HG03432 (cell line): ENCODE measurements at regions not wholly inside any gene's neighbourhood (a gene's known extent, or its start where the extent isn't known, plus 50 kb on each side); places are given as distances from the start of the nearest gene placed in this dataset.
"Not testable (repeated sequence)": the region's sequence is repeated elsewhere in the genome, so short reads cannot be mapped to it uniquely, and the experiment has no call there.

Experiments
- ATAC-seq: cut with Tn5 transposase; IDR thresholded peaks from one replicate; pipeline ENCODE4 v1.9.1; 2021; ENCODE audit warnings: mild to moderate bottlenecking, moderate library complexity; ENCODE audit not compliant: unreplicated experiment

DNA sequence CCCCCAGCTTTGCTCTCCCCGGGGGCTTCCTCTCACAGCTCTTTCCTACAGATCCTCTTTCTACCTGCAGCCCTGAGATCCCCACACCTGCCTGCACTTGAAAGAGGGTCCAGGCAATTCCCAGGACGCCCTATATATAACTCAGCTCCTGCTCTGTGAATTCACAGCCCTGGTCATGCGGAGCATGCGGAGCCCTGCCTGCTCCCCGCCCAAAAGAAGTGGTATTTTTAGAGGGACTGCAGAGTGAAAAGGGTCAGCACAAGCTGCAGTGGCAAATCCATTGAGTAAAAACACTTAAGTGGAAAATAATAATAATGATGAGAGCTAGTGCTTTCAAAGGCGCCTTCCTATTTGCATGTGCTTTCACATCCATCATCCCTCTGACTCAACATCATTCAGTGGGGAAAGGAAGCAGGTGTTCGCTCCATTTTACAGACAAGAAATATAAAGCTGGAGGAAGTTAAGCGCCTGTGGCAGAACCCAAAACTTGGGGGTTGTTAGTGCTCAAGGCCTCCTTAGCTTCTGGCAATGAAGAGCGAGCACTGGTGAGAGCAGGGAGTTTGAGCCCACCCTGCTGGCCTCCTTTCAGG lies 76.3 kb upstream of the LIPC start:
- ATAC-seq, result no peak

DNA sequence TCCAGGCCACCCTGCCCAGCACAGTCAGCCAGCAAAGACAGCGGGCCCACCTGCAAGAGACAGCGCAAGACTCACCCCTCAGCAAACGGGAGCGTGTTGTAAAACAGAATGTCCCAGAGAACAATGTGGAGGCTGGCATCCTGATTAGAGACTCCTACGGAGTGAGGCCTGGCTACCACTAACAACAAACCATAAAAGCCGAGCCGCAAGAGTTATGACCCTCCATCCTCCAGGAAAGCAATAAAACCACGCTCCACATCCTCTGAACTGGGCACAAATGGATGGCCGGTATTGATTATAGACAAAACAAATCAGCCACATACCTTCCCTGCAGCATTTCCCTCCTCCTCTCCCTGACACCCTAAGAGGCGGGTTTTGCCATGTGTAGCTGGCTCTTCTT lies 75.8 kb upstream of the LIPC start:
- no peak for ATAC-seq

DNA sequence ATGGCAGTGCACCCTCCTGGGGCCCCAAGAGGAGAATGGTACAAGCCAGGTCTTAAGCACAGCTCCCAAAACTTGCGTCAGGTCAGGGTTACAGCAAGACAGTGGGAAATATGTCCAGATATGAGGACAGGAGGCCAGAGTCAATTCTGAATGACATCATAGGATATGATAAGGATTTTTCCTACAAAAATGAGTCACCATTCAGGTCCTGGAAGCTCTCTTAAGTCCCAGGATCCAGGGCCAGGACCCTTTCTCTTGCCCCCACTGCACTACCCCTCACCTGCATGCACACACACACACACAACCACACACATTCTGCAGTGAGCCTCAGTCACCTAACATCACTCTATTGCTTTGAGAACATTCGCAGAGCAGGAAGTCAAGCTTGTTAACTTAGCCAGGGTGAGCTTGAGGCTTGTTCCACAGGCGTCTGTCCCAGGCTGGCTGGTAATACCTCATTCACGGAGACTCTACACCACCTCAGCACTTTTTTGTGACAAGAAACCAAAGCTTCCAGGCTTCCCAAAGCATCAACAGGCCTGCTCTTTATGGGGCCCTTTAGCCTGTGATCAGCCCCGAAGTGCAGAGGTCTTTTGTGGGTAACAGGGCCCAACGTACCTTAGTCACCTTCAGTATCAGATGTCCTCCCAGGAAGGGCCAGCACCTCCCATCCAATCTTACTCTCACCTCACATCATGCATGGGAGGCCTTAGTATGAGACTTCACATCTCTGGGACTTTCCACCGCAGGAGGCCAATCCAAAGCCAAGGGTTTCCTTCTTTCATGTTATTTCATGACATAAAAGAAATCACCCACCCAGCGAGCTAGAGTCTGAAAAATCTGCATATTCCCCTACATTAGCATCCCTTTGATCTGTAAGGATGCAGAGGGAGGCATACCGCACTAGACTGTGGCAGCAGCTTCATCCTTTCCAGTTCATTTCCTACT lies 74.0 kb upstream of the LIPC start:
- no peak for ATAC-seq

DNA sequence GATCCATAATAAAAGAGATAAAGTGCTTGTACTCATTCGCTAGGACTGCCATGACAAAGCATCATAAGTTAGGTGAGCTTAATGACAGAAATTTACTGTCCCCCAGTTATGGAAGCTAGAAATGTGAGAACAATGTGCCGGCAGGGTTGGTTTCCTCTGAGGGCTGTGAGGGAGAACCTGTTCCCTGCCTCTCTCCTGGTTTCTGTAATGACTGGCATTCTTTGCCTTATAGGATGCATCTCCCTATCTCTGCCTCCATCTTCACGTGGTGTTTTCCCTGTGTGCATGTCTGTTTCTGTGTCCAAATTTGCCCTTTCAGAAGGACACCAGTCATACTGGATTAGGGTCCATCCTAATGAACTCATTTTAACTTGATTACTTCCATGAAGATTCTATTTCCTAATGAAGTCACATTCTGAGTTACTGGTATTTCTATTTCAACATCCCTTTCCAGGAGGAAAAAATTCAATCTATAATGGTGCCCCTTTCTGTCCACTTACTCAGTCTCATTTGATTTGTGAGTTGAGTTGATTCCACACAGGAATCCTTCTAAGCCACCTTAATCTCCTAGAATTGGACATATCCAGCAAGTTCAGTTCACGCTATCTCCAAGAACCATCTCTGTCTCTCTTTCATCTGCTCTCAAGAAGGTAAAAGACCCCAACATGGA lies 71.2 kb upstream of the LIPC start:
- no peak for ATAC-seq

- ATAC-seq, result no peak
These were observed 70.5 kb upstream of the LIPC start for GRCh38 chr15:58361273-58361759.

- ATAC-seq, result no peak
These were observed 69.4 kb upstream of the LIPC start for GRCh38 chr15:58362262-58362922.

GRCh38 chr15:58363118-58363517 lies 68.7 kb upstream of the LIPC start:
- not testable (repeated sequence) for ATAC-seq

DNA sequence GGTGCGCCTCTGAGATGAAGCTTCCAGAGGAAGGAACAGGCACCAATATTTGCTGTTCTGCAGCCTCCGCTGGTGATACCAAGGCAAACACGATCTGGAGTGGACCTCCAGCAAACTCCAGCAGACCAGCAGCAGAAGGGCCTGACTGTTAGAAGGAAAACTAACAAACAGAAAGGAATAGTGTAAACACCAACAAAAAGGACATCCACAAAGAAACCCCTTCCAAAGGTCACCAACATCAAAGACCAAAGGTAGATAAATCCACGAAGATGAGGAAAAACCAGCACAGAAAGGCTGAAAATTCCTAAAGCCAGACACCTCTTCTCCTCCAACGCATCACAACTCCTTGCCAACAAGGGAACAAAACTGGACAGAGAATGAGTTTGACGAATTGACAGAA lies 68.1 kb upstream of the LIPC start:
- ATAC-seq, result not testable (repeated sequence)

DNA sequence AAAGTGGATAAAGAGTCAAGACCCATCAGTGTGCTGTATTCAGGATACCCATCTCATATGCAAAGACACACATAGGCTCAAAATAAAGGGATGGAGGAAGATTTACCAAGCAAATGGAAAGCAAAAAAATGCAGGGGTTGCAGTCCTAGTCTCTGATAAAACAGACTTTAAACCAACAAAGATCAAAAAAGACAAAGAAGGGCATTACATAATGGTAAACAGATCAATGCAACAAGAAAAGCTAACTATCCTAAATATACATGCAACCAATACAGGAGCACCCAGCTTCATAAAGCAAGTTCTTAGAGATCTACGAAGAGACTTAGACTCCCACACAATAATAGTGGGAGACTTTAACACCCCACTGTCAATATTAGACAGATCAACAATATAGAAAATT lies 66.7 kb upstream of the LIPC start:
- not testable (repeated sequence) for ATAC-seq

DNA sequence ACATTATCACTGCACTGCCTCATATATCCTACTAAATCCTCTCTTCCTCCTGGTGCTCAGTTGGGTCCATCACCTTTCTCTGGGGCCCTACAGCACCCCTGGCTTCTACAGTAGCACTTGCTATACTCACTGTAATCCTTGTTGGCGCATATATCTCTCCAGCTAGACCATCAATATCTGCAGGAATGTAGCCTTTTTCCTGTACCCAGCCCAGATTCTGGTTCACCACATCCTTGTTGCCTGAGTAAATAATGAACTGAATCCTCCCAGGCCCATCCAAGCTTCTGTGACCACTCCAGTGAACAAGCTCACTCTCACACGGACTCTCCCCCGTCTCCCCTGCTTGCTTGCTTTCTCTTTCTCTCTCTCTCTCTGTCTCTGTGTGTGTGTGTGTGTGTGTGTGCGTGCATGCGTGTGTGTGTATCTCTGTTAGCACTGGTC lies 62.5 kb upstream of the LIPC start:
- ATAC-seq, result no peak

- ATAC-seq, result no peak
These were observed 61.8 kb upstream of the LIPC start for GRCh38 chr15:58369956-58370355.

DNA sequence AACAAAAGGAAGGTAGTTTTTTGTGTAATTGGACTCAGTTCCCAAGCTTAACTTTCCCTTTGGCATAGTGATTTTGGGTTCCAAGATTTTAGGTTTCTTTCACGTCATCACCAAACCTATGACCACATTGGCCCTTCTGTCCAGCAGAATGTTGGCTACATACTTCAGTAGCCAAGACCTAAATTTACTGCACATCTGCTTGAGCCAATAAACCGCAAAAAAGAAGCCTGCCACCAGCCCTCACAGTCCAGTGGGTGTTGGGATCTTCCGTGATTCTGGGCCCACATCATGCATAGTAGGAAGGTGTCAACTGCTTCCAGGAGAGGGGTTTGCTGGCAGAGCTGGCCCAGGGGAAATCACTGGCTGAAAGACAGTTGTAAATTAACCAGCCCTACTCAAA lies 57.6 kb upstream of the LIPC start:
- no peak for ATAC-seq

- no peak for ATAC-seq
These were observed 54.6 kb upstream of the LIPC start for GRCh38 chr15:58377193-58377592.

DNA sequence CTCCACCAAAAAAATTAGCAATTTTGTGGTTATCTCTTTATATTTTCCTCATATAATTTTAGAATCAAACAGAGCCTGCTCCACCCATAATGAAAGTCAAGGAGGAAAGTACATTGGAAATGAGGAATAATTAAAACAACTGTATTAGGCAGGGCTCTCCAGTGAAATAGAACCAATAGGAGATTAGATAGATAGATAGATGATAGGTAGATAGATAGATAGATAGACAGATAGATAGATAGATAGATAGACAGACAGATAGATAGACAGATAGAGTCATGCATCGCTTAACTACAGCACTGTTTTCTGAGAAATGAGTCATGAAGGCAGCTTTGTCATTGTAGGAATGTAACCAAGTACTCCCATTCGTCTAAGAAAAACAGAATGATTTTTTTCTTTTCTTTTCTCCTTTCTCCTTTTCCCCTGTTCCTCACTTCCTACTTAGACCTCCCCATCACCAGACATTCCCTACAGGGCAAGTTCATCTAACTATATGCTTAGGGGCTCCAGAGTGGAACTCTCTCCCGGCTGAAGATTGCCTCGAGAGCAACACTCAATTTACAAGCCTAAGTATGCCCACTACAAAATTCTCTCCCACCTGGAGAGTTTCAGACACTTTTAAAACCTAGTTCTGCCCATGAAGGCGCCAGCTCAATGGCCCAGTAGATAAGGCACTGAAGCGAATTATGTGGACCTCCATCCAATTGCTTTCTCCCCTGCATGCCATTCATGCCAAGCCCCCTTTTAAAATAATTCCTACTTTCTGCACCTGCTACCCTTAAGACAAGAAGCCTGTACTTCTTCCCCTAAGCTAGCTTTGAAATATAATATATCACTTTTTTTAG lies 53.3 kb upstream of the LIPC start:
- no peak for ATAC-seq

DNA sequence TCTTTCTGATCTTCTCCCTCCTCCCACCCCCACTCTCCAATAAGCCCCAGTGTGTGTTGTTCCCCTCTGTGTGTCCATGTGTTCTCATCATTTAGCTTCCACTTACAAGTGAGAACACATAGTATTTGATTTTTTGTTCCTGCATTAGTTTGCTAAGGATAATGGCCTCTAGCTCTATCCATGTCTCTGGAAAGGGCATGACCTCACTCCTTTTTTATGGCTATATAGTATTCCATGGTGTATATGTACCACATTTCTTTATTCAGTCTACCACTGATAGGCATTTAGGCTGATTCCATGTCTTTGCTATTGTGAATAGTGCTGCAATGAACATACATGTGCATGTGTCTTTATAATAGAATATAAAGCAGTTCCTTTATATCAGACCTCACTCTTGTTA lies 52.3 kb upstream of the LIPC start:
- not testable (repeated sequence) for ATAC-seq

DNA sequence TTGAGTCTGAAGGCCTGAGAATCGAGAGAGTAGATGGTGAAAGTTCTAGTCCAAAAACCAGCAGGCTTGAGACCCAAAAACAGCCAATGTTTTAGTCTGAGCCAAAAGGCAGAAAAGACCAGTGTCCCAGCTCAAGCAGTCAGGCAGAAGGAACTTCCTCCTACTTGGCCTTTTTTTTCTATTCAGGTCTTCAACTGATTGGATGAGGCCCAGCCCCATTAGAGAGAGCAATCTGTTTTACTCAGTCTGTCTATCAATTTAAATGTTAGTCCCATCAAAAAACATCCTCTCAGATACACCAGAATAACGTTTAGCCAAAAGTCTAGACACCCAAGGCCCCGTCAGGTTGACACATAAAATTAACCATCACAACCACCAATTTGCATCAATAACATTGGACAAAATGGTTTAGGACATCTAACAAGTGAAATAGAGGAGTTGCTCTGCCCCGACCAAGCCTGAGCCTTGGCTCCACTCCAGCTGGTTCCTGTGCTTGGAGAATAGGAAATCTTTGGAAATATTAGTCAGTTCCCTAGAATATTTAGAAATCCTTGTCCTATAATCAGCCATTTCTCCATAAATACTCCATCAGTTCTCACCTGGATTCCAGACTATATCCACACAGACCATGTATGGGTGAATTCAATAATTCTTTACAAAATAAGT lies 51.4 kb upstream of the LIPC start:
- ATAC-seq, result no peak

- no peak for ATAC-seq
These were observed 50.1 kb upstream of the LIPC start for GRCh38 chr15:58381697-58382096.
